HuH-7 (cell line): ENCODE measurements at regions not wholly inside any gene's neighbourhood (a gene's known extent, or its start where the extent isn't known, plus 50 kb on each side); places are given as distances from the start of the nearest gene placed in this dataset.
A peak's percentile ranks its signal among the peaks of the same experiment; 100 is the strongest.

Experiments
- DNase-seq: peaks from one replicate; pipeline ENCODE4 v3.0.0; 2011; ENCODE audit warnings: low spot score

DNA sequence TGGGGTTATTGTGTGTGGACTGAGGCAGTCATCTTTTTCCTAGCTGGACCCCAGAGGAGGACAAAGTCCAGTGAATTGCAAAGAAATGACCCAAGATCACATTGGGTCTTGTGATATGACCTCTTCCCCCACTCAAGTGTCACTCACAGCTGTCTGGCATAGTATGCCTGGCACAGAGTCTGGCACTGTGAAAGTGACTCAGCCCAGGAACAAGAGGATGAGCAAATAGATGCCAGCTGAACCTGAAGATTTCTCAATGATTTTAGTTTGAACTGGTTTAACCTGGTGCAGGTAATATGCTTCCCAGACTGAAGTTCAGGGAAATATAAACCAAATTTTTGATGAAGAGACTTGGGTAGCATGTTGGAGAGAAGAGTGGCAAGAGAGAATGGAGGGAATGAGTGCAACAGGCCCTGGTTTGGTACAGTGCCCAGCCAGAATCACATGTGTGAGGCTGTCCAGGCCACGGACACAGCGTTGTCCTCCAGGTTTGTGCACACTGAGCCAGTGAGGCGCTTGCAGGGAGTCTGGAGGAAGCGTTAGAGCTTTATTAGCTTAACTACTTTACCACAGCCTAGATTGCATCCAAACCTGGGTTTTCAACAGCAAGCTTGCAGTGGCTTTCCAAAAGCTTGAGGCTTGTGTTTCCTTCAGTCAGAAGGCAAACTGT is 332.9 kb downstream of the NUAK1 start:
- DNase-seq = no peak

GRCh38 chr12:105806400-105806770 is 332.4 kb downstream of the NUAK1 start:
- no peak for DNase-seq

DNA sequence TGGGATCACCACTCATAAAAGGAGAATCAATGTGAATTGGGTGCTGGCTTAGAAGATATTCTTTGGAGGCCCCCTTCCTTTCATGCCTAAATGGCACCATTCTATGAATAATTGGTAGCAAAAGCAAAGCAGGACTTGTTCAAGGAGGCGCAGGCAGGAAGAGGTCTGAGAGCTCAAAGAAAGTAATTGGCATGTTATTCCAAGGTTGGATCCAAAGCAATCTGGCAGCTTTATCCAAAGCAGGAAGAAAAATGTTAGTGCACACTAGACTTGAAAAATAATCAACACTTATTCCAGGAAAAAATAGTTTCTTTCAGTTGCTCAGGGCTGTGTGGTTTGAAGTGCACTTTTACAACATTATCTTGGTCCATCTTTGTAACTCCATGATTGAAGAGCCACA is 326.4 kb downstream of the NUAK1 start:
- no peak for DNase-seq

DNA sequence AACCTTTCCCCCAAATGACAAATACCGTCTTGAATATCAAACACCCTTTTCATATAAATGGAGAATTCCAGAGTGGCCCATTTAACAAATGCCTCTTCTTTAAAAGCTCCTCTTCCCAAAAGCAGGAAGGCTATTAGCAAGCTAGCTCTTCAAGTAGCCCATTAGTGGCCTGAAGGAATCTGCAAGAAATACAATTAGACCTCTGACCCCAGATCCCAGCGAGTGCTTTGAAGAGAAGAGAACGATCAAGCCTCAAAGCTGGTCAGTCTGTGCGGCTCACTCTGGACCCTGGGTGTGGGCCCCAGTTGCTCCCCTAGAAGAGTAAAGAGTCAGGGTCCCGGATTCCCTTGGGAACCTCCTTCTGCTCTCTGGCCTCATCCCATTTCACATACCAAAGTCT is 325.6 kb downstream of the NUAK1 start:
- no peak for DNase-seq

- DNase-seq = no peak
Measured at GRCh38 chr12:105814283-105814682, 324.5 kb downstream of the NUAK1 start.

GRCh38 chr12:105819549-105819948 is 319.2 kb downstream of the NUAK1 start:
- DNase-seq = no peak

- DNase-seq = peak; percentile 43
Measured at GRCh38 chr12:105820429-105821125, 318.2 kb downstream of the NUAK1 start.

GRCh38 chr12:105822131-105823105 is 316.3 kb downstream of the NUAK1 start:
- no peak for DNase-seq

DNA sequence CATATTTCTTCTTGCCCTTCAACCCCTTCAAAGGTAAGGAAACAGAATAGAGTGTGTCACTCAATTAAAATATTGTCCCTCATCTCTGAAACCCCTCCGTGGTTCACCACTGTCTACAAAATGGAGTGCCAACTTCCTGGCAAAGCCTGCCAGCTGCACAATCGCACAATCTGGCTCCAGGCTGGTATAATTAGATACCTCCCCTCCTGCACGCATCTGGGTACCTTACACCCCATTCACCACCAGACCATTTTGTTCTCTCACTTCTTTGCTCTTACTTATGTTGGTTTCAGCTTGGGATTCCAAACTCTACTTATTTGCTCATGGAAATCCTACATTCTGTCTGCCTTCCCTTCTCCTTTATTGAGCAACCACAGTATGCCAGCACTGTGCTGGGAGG is 314.9 kb downstream of the NUAK1 start:
- no peak for DNase-seq

GRCh38 chr12:105825141-105825540 is 313.6 kb downstream of the NUAK1 start:
- no peak for DNase-seq

GRCh38 chr12:105831372-105831771 is 307.4 kb downstream of the NUAK1 start:
- DNase-seq = peak; percentile 12

DNA sequence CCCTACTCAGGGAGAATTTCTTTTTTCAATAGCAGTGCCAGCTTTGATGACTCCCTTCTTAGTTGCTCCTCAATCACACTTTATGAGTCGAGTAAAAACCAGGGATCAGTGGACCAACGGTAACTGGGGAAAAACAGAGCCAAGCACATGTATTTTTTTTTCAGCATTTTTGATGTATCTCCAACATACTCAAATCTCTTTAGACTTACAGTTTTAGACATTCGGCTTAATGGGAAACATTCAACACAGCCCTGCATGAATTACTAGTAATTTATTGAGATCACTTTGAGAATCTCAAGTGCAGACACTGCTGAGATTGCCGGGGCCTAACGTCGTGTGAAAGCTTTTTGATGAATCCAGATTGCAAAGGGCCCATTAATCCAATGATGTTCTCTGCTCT is 306.7 kb downstream of the NUAK1 start:
- no peak for DNase-seq

GRCh38 chr12:105832806-105833205 is 305.9 kb downstream of the NUAK1 start:
- no peak for DNase-seq

GRCh38 chr12:105834496-105834895 is 304.3 kb downstream of the NUAK1 start:
- DNase-seq = no peak

GRCh38 chr12:105835580-105836241 is 303.0 kb downstream of the NUAK1 start:
- DNase-seq = no peak

GRCh38 chr12:105836242-105836622 is 302.5 kb downstream of the NUAK1 start:
- DNase-seq = no peak

- no peak for DNase-seq
Measured at GRCh38 chr12:105839629-105840127, 299.1 kb downstream of the NUAK1 start.

- DNase-seq = no peak
Measured at GRCh38 chr12:105840384-105840783, 298.4 kb downstream of the NUAK1 start.

GRCh38 chr12:105841840-105842239 is 296.9 kb downstream of the NUAK1 start:
- DNase-seq = no peak

DNA sequence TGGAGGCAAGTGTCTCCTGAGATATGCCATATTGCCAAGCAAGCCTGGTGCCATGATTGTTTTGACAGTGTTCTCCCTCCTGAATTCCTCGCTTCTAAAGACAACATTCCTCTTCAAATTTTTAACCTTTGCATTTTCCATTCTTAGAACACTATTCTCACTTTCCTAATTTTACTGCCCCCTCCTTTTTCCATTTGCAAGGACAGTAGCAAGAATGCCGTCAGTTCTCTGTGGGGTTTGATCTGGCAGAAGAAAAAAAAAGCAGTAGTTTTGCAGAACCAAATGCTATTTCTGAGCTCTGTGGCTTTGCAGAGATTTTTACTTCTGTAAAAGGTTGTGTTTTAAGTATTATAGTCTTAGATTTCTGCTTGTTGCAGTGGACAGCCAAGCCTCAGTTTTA is 295.2 kb downstream of the NUAK1 start:
- no peak for DNase-seq

GRCh38 chr12:105843986-105844760 is 294.6 kb downstream of the NUAK1 start:
- DNase-seq = no peak
